ENCODE measurements at regions not wholly inside any gene's neighbourhood (a gene's known extent, or its start where the extent isn't known, plus 50 kb on each side); places are given as distances from the start of the nearest gene placed in this dataset.

- no peaks in the 10 kb centered on the region for H3K27me3 ChIP-seq (ENCODE audit: insufficient read depth, low read depth, severe bottlenecking)
- no peak overlapping the region for H3K4me3 ChIP-seq (ENCODE audit: low read depth, low read length)
- no peak for TF ChIP-seq CTCF (IDR thresholded peaks at IDR 0.05; ENCODE audit: low read depth, low read length)
- DNase-seq, result no peak
- peaks cover 4% of the 10 kb centered on the region for H3K9me3 ChIP-seq (ENCODE audit: severe bottlenecking)
- H3K27ac ChIP-seq, result no peak overlapping the region; the same call in 1 of the 2 replicates
- H3K36me3 ChIP-seq, result no peaks in the 10 kb centered on the region
Measured at GRCh38 chr6:170176136-170176897, 114.6 kb downstream of the DLL1 start.

GRCh38 chr6:170175644-170176135 lies 115.2 kb downstream of the DLL1 start:
- Histone ChIP-seq H3K27ac (no peak overlapping the region), H3K4me3 (ENCODE audit: low read depth, low read length) (no peak overlapping the region), H3K36me3 (no peaks in the 10 kb centered on the region), H3K9me3 (ENCODE audit: severe bottlenecking) (peaks cover 4% of the 10 kb centered on the region), H3K27me3 (ENCODE audit: insufficient read depth, low read depth, severe bottlenecking) (no peaks in the 10 kb centered on the region)
- DNase-seq, result no peak
- no peak for TF ChIP-seq CTCF (IDR thresholded peaks at IDR 0.05; ENCODE audit: low read depth, low read length)

GRCh38 chr6:170174771-170175643 lies 115.9 kb downstream of the DLL1 start:
- TF ChIP-seq CTCF (IDR thresholded peaks at IDR 0.05; ENCODE audit: low read depth, low read length), result no peak
- Histone ChIP-seq H3K27me3 (ENCODE audit: insufficient read depth, low read depth, severe bottlenecking) (no peaks in the 10 kb centered on the region), H3K27ac (no peak overlapping the region), H3K4me3 (ENCODE audit: low read depth, low read length) (no peak overlapping the region), H3K36me3 (no peaks in the 10 kb centered on the region), H3K9me3 (ENCODE audit: severe bottlenecking) (peaks cover 4% of the 10 kb centered on the region)
- DNase-seq, result no peak

GRCh38 chr6:170174124-170174770 lies 116.6 kb downstream of the DLL1 start:
- Histone ChIP-seq H3K27ac (no peak overlapping the region), H3K9me3 (ENCODE audit: severe bottlenecking) (peaks cover 4% of the 10 kb centered on the region), H3K27me3 (ENCODE audit: insufficient read depth, low read depth, severe bottlenecking) (no peaks in the 10 kb centered on the region), H3K36me3 (no peaks in the 10 kb centered on the region), H3K4me3 (ENCODE audit: low read depth, low read length) (no peak overlapping the region)
- 0 out of 2 replicates have a peak, but pooled peaks have one; percentile 3 for TF ChIP-seq CTCF (IDR thresholded peaks at IDR 0.05; ENCODE audit: low read depth, low read length)
- DNase-seq, result no peak

- Histone ChIP-seq H3K4me3 (ENCODE audit: low read depth, low read length) (no peak overlapping the region), H3K9me3 (ENCODE audit: severe bottlenecking) (peaks cover 4% of the 10 kb centered on the region), H3K27ac (no peak overlapping the region), H3K27me3 (ENCODE audit: insufficient read depth, low read depth, severe bottlenecking) (no peaks in the 10 kb centered on the region), H3K36me3 (no peaks in the 10 kb centered on the region)
- TF ChIP-seq CTCF (IDR thresholded peaks at IDR 0.05; ENCODE audit: low read depth, low read length), result no peak
- DNase-seq, result no peak
Measured at GRCh38 chr6:170173335-170173881, 117.5 kb downstream of the DLL1 start.
